ENCODE measurements at regions not wholly inside any gene's neighbourhood (a gene's known extent, or its start where the extent isn't known, plus 50 kb on each side); places are given as distances from the start of the nearest gene placed in this dataset.

- Histone ChIP-seq H4K20me1 (ENCODE audit: insufficient read depth, low read length) (no peaks in the 10 kb centered on the region), H3K27me3 (ENCODE audit: insufficient read depth, low read length) (no peaks in the 10 kb centered on the region), H3K9ac (ENCODE audit: low read length) (no peak overlapping the region), H2AFZ (ENCODE audit: low read depth, low read length) (no peak overlapping the region), H3K4me3 (ENCODE audit: insufficient read depth, low read depth, low read length) (no peak overlapping the region), H3K36me3 (ENCODE audit: insufficient read depth, low read length) (no peaks in the 10 kb centered on the region), H3K4me1 (ENCODE audit: insufficient read depth, low read length) (no peaks in the 10 kb centered on the region), H3K9me3 (ENCODE audit: insufficient read depth, low read depth, low read length) (no peaks in the 10 kb centered on the region), H3K79me2 (ENCODE audit: insufficient read depth, low read length) (no peaks in the 10 kb centered on the region), H3K27ac (ENCODE audit: low read depth, low read length) (no peak overlapping the region), H3K4me2 (ENCODE audit: low read length) (no peak overlapping the region)
- Mint-ChIP-seq H3K9me3 (ENCODE audit: unreplicated experiment) (no peaks in the 10 kb centered on the region), H3K4me3 (ENCODE audit: unreplicated experiment) (no peak overlapping the region), H3K27ac (ENCODE audit: unreplicated experiment) (no peak overlapping the region), H3K4me1 (ENCODE audit: low read depth, unreplicated experiment) (no peaks in the 10 kb centered on the region), H3K27me3 (ENCODE audit: low read depth, unreplicated experiment) (peaks cover 19% of the 10 kb centered on the region), H3K36me3 (ENCODE audit: low read depth, unreplicated experiment) (no peaks in the 10 kb centered on the region)
- TF ChIP-seq CTCF (IDR thresholded peaks at IDR 0.05; ENCODE audit: insufficient read depth, low read depth, low read length): no peak
- TF ChIP-seq EZH2 (IDR thresholded peaks at IDR 0.05; ENCODE audit: insufficient read depth, low read length): no peak
- no peak for FAIRE-seq
- DNase-seq (ENCODE audit: low read depth): no peak
Measured at GRCh38 chr16:50964491-50964890, 186.6 kb downstream of the SALL1 start.

DNA sequence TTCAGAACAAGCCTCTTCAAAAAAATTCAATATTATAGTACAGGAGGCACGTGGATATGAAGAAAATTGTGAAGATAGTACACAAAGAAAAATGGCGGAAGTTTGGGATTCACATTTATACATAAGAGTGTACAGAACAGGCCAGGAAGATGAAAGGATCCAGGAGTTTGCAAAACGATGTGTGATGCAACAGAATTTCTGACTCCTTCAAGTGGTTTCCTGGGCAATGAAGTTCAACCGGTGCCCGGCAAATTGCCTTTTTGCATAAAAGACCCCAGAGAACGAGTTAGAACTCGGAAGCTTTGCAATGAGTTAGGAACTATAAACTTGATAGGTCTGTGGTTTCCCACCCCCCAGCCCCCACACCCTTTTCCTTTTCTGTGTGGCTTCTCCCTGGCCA lies 189.1 kb downstream of the SALL1 start:
- H3K4me3 Mint-ChIP-seq (ENCODE audit: unreplicated experiment): no peak overlapping the region
- no peak overlapping the region for H3K27ac Mint-ChIP-seq (ENCODE audit: unreplicated experiment)
- Histone ChIP-seq H3K79me2 (ENCODE audit: insufficient read depth, low read length) (no peaks in the 10 kb centered on the region), H3K9me3 (ENCODE audit: insufficient read depth, low read depth, low read length) (no peaks in the 10 kb centered on the region), H3K27me3 (ENCODE audit: insufficient read depth, low read length) (no peaks in the 10 kb centered on the region), H3K4me1 (ENCODE audit: insufficient read depth, low read length) (no peaks in the 10 kb centered on the region), H4K20me1 (ENCODE audit: insufficient read depth, low read length) (no peaks in the 10 kb centered on the region), H3K4me2 (ENCODE audit: low read length) (no peak overlapping the region), H3K9ac (ENCODE audit: low read length) (no peak overlapping the region), H3K4me3 (ENCODE audit: insufficient read depth, low read depth, low read length) (no peak overlapping the region), H3K36me3 (ENCODE audit: insufficient read depth, low read length) (no peaks in the 10 kb centered on the region), H3K27ac (ENCODE audit: low read depth, low read length) (no peak overlapping the region), H2AFZ (ENCODE audit: low read depth, low read length) (no peak overlapping the region)
- no peak for DNase-seq (ENCODE audit: low read depth)
- no peak for FAIRE-seq
- peaks cover 23% of the 10 kb centered on the region for H3K27me3 Mint-ChIP-seq (ENCODE audit: low read depth, unreplicated experiment)
- TF ChIP-seq CTCF (IDR thresholded peaks at IDR 0.05; ENCODE audit: insufficient read depth, low read depth, low read length): no peak
- H3K9me3 Mint-ChIP-seq (ENCODE audit: unreplicated experiment): no peaks in the 10 kb centered on the region
- H3K4me1 Mint-ChIP-seq (ENCODE audit: low read depth, unreplicated experiment): no peaks in the 10 kb centered on the region
- H3K36me3 Mint-ChIP-seq (ENCODE audit: low read depth, unreplicated experiment): no peaks in the 10 kb centered on the region

DNA sequence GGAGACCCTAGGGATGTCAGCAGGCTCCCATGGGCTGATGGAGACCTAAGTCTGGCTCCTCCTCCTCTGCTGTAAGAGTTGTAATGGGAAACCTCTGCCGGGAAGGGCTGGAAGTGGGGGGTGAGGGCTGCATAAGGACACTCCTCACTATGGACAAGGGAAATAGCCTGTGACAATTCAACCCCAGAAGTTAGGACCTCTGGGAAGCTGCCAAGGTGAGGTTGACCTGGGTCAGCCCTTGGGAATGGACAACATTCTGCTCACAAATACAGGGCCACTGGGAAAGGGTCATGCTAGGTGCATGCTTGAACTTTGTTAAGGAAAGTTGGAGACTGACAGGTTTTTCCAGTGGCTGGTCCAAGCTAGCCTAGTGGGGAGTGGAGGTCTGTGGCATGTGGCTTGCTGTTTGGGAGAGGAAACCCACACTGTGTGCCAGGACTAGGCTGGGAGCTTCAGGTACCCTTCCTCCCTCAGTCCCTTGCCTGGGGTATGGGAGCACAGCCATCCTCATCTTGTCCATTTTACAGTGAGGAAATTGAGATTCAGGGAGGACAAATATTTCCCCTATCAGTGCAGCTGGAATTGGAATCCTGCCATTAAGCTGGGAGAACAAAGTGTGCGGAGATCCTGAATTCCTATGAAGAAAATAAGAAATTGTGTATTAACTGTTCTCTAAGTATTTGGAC lies 190.4 kb downstream of the SALL1 start:
- Histone ChIP-seq H3K4me3 (ENCODE audit: insufficient read depth, low read depth, low read length) (no peak overlapping the region), H3K9ac (ENCODE audit: low read length) (no peak overlapping the region), H3K36me3 (ENCODE audit: insufficient read depth, low read length) (no peaks in the 10 kb centered on the region), H3K27me3 (ENCODE audit: insufficient read depth, low read length) (no peaks in the 10 kb centered on the region), H3K9me3 (ENCODE audit: insufficient read depth, low read depth, low read length) (no peaks in the 10 kb centered on the region), H3K79me2 (ENCODE audit: insufficient read depth, low read length) (no peaks in the 10 kb centered on the region), H3K4me1 (ENCODE audit: insufficient read depth, low read length) (no peaks in the 10 kb centered on the region), H4K20me1 (ENCODE audit: insufficient read depth, low read length) (no peaks in the 10 kb centered on the region), H3K27ac (ENCODE audit: low read depth, low read length) (no peak overlapping the region), H3K4me2 (ENCODE audit: low read length) (no peak overlapping the region), H2AFZ (ENCODE audit: low read depth, low read length) (no peak overlapping the region)
- H3K36me3 Mint-ChIP-seq (ENCODE audit: low read depth, unreplicated experiment): no peaks in the 10 kb centered on the region
- H3K27me3 Mint-ChIP-seq (ENCODE audit: low read depth, unreplicated experiment): peaks cover 21% of the 10 kb centered on the region
- TF ChIP-seq EZH2 (IDR thresholded peaks at IDR 0.05; ENCODE audit: insufficient read depth, low read length) (no peak), CTCF (IDR thresholded peaks at IDR 0.05; ENCODE audit: insufficient read depth, low read depth, low read length) (no peak)
- no peak for FAIRE-seq
- no peak overlapping the region for H3K4me3 Mint-ChIP-seq (ENCODE audit: unreplicated experiment)
- no peaks in the 10 kb centered on the region for H3K9me3 Mint-ChIP-seq (ENCODE audit: unreplicated experiment)
- no peak overlapping the region for H3K27ac Mint-ChIP-seq (ENCODE audit: unreplicated experiment)
- no peaks in the 10 kb centered on the region for H3K4me1 Mint-ChIP-seq (ENCODE audit: low read depth, unreplicated experiment)
- no peak for DNase-seq (ENCODE audit: low read depth)
